ENCODE measurements at regions not wholly inside any gene's neighbourhood (a gene's known extent, or its start where the extent isn't known, plus 50 kb on each side); places are given as distances from the start of the nearest gene placed in this dataset.

DNA sequence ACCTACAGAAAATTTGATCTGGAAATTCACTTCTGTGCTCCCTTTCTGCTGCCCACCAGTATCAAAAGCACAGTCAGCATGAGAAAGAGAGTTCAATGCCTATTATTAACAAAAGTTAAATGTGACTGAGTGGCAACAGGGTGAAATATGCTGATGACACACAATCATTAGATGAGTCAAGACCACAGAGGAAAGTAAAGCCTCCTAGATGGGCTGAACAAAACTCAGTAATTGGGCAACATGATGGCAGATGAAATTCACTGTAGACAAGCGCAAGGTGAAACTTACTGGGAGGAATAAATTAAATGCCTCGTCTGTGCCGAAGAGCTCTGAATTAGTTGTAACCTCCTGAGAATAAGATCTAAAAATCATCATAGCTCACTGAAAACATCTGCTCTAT is 752.8 kb downstream of the IRX1 start:
- TF ChIP-seq, protein P1, sequence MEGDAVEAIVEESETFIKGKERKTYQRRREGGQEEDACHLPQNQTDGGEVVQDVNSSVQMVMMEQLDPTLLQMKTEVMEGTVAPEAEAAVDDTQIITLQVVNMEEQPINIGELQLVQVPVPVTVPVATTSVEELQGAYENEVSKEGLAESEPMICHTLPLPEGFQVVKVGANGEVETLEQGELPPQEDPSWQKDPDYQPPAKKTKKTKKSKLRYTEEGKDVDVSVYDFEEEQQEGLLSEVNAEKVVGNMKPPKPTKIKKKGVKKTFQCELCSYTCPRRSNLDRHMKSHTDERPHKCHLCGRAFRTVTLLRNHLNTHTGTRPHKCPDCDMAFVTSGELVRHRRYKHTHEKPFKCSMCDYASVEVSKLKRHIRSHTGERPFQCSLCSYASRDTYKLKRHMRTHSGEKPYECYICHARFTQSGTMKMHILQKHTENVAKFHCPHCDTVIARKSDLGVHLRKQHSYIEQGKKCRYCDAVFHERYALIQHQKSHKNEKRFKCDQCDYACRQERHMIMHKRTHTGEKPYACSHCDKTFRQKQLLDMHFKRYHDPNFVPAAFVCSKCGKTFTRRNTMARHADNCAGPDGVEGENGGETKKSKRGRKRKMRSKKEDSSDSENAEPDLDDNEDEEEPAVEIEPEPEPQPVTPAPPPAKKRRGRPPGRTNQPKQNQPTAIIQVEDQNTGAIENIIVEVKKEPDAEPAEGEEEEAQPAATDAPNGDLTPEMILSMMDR (IDR thresholded peaks at IDR 0.05): no peak
- no peak for TF ChIP-seq POLR2A (IDR thresholded peaks at IDR 0.05)

Measured in thyroid gland (tissue), 4 donors.